ENCODE measurements at regions not wholly inside any gene's neighbourhood (a gene's known extent, or its start where the extent isn't known, plus 50 kb on each side); places are given as distances from the start of the nearest gene placed in this dataset.

- no peaks in the 10 kb centered on the region for H3K36me3 ChIP-seq (ENCODE audit: low read depth, low read length)
- no peaks in the 10 kb centered on the region for H3F3A ChIP-seq (ENCODE audit: low read length, unreplicated experiment)
- intact Hi-C loops (cut with micrococcal nuclease), result no loop called here
- ChIA-PET CTCF (no interaction called here), POLR2A (ENCODE audit: unreplicated experiment) (no interaction called here)
- H3K9me3 ChIP-seq (ENCODE audit: low read length), result no peaks in the 10 kb centered on the region
- H3K9ac ChIP-seq (ENCODE audit: low read length), result no peak overlapping the region
- no peak overlapping the region for H3K4me2 ChIP-seq (ENCODE audit: low read length)
- no peak overlapping the region for H3K4me3 ChIP-seq (ENCODE audit: low read length)
- no peak overlapping the region for H2AFZ ChIP-seq (ENCODE audit: low read length)
- no peaks in the 10 kb centered on the region for H3K27me3 ChIP-seq (ENCODE audit: low read length)
- ATAC-seq, result no peak
- H4K20me1 ChIP-seq (ENCODE audit: low read length), result no peaks in the 10 kb centered on the region
- H3K4me1 ChIP-seq (ENCODE audit: insufficient read depth, low read length), result no peaks in the 10 kb centered on the region
- no peak overlapping the region for H3K27ac ChIP-seq (ENCODE audit: low read length)
- TF ChIP-seq EZH2phosphoT487 (IDR thresholded peaks at IDR 0.05; ENCODE audit: borderline replicate concordance, low read length) (no peak), EZH2 (IDR thresholded peaks at IDR 0.05; ENCODE audit: low read length, unreplicated experiment) (no peak), CTCF (conservative IDR thresholded peaks at IDR 0.05; ENCODE audit: low read depth, low read length) (no peak)
- DNase-seq, result no peak
- H3K9me2 ChIP-seq (replicated peaks; ENCODE audit: low read length), result no peaks in the 10 kb centered on the region
- H3K79me2 ChIP-seq (ENCODE audit: low read length), result no peaks in the 10 kb centered on the region
- BruUV-seq (replicated peaks), result no TSS peak
Observed at GRCh38 chr11:28476049-28476448, 367.9 kb downstream of the METTL15 start.

DNA sequence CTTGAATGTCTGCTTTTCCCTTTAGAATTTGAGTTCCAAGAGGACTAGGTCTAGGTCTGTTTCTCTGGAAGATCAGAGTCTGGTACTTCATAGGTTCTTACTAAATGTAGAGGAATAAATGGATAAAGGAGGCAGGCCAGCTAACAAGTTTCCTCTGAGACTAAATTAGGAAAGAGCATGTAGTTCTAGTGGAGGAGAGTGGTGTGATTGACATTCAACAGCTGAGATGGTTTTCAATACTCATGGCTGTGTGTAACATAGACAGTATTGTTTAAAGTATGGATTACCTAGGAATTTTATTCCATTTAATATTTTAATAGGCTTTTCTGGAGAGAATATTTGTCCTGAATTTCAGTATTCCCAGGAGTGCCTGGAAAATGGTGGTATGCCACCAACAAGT, 364.7 kb downstream of the METTL15 start:
- no peak overlapping the region for H2AFZ ChIP-seq (ENCODE audit: low read length)
- ChIA-PET POLR2A (ENCODE audit: unreplicated experiment) (no interaction called here), CTCF (no interaction called here)

GRCh38 chr11:28471537-28471936, 363.3 kb downstream of the METTL15 start:
- Histone ChIP-seq H3K4me2 (ENCODE audit: low read length) (no peak overlapping the region), H3F3A (ENCODE audit: low read length, unreplicated experiment) (no peaks in the 10 kb centered on the region), H2AFZ (ENCODE audit: low read length) (no peak overlapping the region), H3K9me2 (replicated peaks; ENCODE audit: low read length) (no peaks in the 10 kb centered on the region), H3K4me1 (ENCODE audit: insufficient read depth, low read length) (no peaks in the 10 kb centered on the region), H3K9ac (ENCODE audit: low read length) (no peak overlapping the region), H3K9me3 (ENCODE audit: low read length) (no peaks in the 10 kb centered on the region), H3K36me3 (ENCODE audit: low read depth, low read length) (no peaks in the 10 kb centered on the region), H4K20me1 (ENCODE audit: low read length) (no peaks in the 10 kb centered on the region), H3K27me3 (ENCODE audit: low read length) (no peaks in the 10 kb centered on the region), H3K4me3 (ENCODE audit: low read length) (no peak overlapping the region), H3K79me2 (ENCODE audit: low read length) (no peaks in the 10 kb centered on the region), H3K27ac (ENCODE audit: low read length) (no peak overlapping the region)
- ChIA-PET POLR2A (ENCODE audit: unreplicated experiment) (no interaction called here), CTCF (no interaction called here)
- no peak for DNase-seq
- no peak for ATAC-seq
- no TSS peak for BruUV-seq (replicated peaks)
- intact Hi-C loops (cut with micrococcal nuclease), result no loop called here
- TF ChIP-seq EZH2phosphoT487 (IDR thresholded peaks at IDR 0.05; ENCODE audit: borderline replicate concordance, low read length) (no peak), CTCF (conservative IDR thresholded peaks at IDR 0.05; ENCODE audit: low read depth, low read length) (no peak), EZH2 (IDR thresholded peaks at IDR 0.05; ENCODE audit: low read length, unreplicated experiment) (no peak)

More for the DNA sequence above, 364.7 kb downstream of the METTL15 start:
- no peak overlapping the region for H3K4me3 ChIP-seq (ENCODE audit: low read length)
- ATAC-seq (no peak), DNase-seq (no peak)
- no peaks in the 10 kb centered on the region for H3K9me3 ChIP-seq (ENCODE audit: low read length)
- no peak overlapping the region for H3K27ac ChIP-seq (ENCODE audit: low read length)
- H3K79me2 ChIP-seq (ENCODE audit: low read length), result no peaks in the 10 kb centered on the region
- no peaks in the 10 kb centered on the region for H3K27me3 ChIP-seq (ENCODE audit: low read length)
- H3K9ac ChIP-seq (ENCODE audit: low read length), result no peak overlapping the region
- H3K4me2 ChIP-seq (ENCODE audit: low read length), result no peak overlapping the region
- H3K4me1 ChIP-seq (ENCODE audit: insufficient read depth, low read length), result no peaks in the 10 kb centered on the region
- no peak for TF ChIP-seq CTCF (conservative IDR thresholded peaks at IDR 0.05; ENCODE audit: low read depth, low read length)
- no peak for TF ChIP-seq EZH2 (IDR thresholded peaks at IDR 0.05; ENCODE audit: low read length, unreplicated experiment)
- TF ChIP-seq EZH2phosphoT487 (IDR thresholded peaks at IDR 0.05; ENCODE audit: borderline replicate concordance, low read length), result no peak
- no peaks in the 10 kb centered on the region for H3K9me2 ChIP-seq (replicated peaks; ENCODE audit: low read length)
- H3K36me3 ChIP-seq (ENCODE audit: low read depth, low read length), result no peaks in the 10 kb centered on the region
- intact Hi-C loops (cut with micrococcal nuclease), result no loop called here
- no TSS peak for BruUV-seq (replicated peaks)
- no peaks in the 10 kb centered on the region for H4K20me1 ChIP-seq (ENCODE audit: low read length)
- no peaks in the 10 kb centered on the region for H3F3A ChIP-seq (ENCODE audit: low read length, unreplicated experiment)
